Stimulated activated CD4-positive, alpha-beta T cell treated with anti-CD3 and anti-CD28 coated beads, Interleukin-4, amount 100 ng/mL, for 48 hours (primary cell): ENCODE measurements at regions not wholly inside any gene's neighbourhood (a gene's known extent, or its start where the extent isn't known, plus 50 kb on each side); places are given as distances from the start of the nearest gene placed in this dataset.
A peak's percentile ranks its signal among the peaks of the same experiment; 100 is the strongest.

Experiments used
- DNase-seq, 2 donors: peaks; one replicate each; pipeline ENCODE4 v3.0.0-alpha.2; 2020; ENCODE audit warnings: low read depth in 2 of 2

- no peak for DNase-seq
Observed at GRCh38 chr9:7304627-7304995, 495.0 kb downstream of the DMAC1 start.

GRCh38 chr9:7303907-7304626 is 495.5 kb downstream of the DMAC1 start:
- DNase-seq: no peak

- DNase-seq: no peak
Observed at GRCh38 chr9:7300484-7300883, 499.1 kb downstream of the DMAC1 start.

- DNase-seq: peak; percentile 5 to 20
Observed at GRCh38 chr9:7298123-7298522, 501.5 kb downstream of the DMAC1 start.

GRCh38 chr9:7297521-7297920 is 502.1 kb downstream of the DMAC1 start:
- DNase-seq: no peak

GRCh38 chr9:7293091-7293490 is 506.5 kb downstream of the DMAC1 start:
- DNase-seq: no peak

- no peak for DNase-seq
Observed at GRCh38 chr9:7289773-7290172, 509.8 kb downstream of the DMAC1 start.

- no peak for DNase-seq
Observed at GRCh38 chr9:7287986-7288385, 511.6 kb downstream of the DMAC1 start.

GRCh38 chr9:7287065-7287464 is 512.5 kb downstream of the DMAC1 start:
- DNase-seq: no peak

- DNase-seq: no peak
Observed at GRCh38 chr9:7286101-7286500, 513.5 kb downstream of the DMAC1 start.

GRCh38 chr9:7285199-7285598 is 514.4 kb downstream of the DMAC1 start:
- no peak for DNase-seq

- no peak for DNase-seq
Observed at GRCh38 chr9:7284517-7284916, 515.1 kb downstream of the DMAC1 start.

GRCh38 chr9:7284117-7284516 is 515.5 kb downstream of the DMAC1 start:
- DNase-seq: no peak

- no peak for DNase-seq
Observed at GRCh38 chr9:7273575-7273974, 515.8 kb downstream of the KDM4C start.

- no peak for DNase-seq
Observed at GRCh38 chr9:7266911-7267595, 509.3 kb downstream of the KDM4C start.

GRCh38 chr9:7265181-7265580 is 507.4 kb downstream of the KDM4C start:
- DNase-seq: no peak

- no peak for DNase-seq
Observed at GRCh38 chr9:7259544-7260241, 501.9 kb downstream of the KDM4C start.

GRCh38 chr9:7258688-7259396 is 501.1 kb downstream of the KDM4C start:
- DNase-seq: no peak

GRCh38 chr9:7246917-7247522 is 489.2 kb downstream of the KDM4C start:
- DNase-seq: no peak

GRCh38 chr9:7245976-7246580 is 488.3 kb downstream of the KDM4C start:
- DNase-seq: no peak

- no peak for DNase-seq
Observed at GRCh38 chr9:7243838-7244237, 486.1 kb downstream of the KDM4C start.
